ENCODE measurements at regions not wholly inside any gene's neighbourhood (a gene's known extent, or its start where the extent isn't known, plus 50 kb on each side); places are given as distances from the start of the nearest gene placed in this dataset.

- no peak for DNase-seq
- Histone ChIP-seq H3T11ph (ENCODE audit: low read length) (no peak overlapping the region), H3K9me3 (ENCODE audit: control insufficient read depth, low read depth, low read length) (no peaks in the 10 kb centered on the region), H3K9ac (ENCODE audit: extremely low read depth, insufficient read length, low read length) (no peak overlapping the region), H3K23ac (ENCODE audit: insufficient read length, low read depth, low read length) (no peak overlapping the region), H3K27me3 (ENCODE audit: insufficient read depth, low read length) (no peaks in the 10 kb centered on the region), H3K79me1 (ENCODE audit: insufficient read depth, low read depth, low read length, poor library complexity, severe bottlenecking) (no peaks in the 10 kb centered on the region), H3K27ac (ENCODE audit: insufficient read length, low read depth, low read length) (no peak overlapping the region), H2BK20ac (ENCODE audit: low read depth, low read length, poor library complexity, severe bottlenecking) (no peak overlapping the region), H4K8ac (replicated peaks; ENCODE audit: insufficient read length, low read depth, low read length) (no peak overlapping the region), H2BK120ac (ENCODE audit: low read depth, low read length, poor library complexity, severe bottlenecking) (no peak overlapping the region), H2AFZ (ENCODE audit: low read length) (no peak overlapping the region), H4K5ac (ENCODE audit: insufficient read length, low read depth, low read length) (no peak overlapping the region), H3K56ac (ENCODE audit: insufficient read length, low read depth, low read length) (no peak overlapping the region), H2BK15ac (ENCODE audit: low read depth, low read length) (no peak overlapping the region), H2BK12ac (ENCODE audit: insufficient read length, low read depth, low read length) (no peak overlapping the region), H2AK5ac (ENCODE audit: insufficient read length, low read length) (no peak overlapping the region), H3K4ac (ENCODE audit: low read depth, low read length) (no peak overlapping the region), H4K91ac (ENCODE audit: insufficient read length, low read depth, low read length) (no peak overlapping the region), H3K4me2 (ENCODE audit: insufficient read depth, insufficient read length, low read length) (no peak overlapping the region), H2BK5ac (ENCODE audit: insufficient read length, low read length) (no peak overlapping the region), H3K18ac (ENCODE audit: insufficient read length, low read depth, low read length) (no peak overlapping the region), H3K23me2 (ENCODE audit: insufficient read length, low read depth, low read length, poor library complexity, severe bottlenecking) (no peaks in the 10 kb centered on the region), H3K4me1 (ENCODE audit: insufficient read depth, low read length) (no peaks in the 10 kb centered on the region), H3K79me2 (ENCODE audit: insufficient read depth, low read length) (no peaks in the 10 kb centered on the region), H4K20me1 (ENCODE audit: control insufficient read depth, insufficient read depth, insufficient read length) (no peaks in the 10 kb centered on the region), H3K14ac (ENCODE audit: insufficient read depth, low read length) (no peak overlapping the region)
- no peak for TF ChIP-seq CTCF (conservative IDR thresholded peaks at IDR 0.05)
- no peak overlapping the region for H3K4me3 Mint-ChIP-seq
- no peak overlapping the region for H3K27ac Mint-ChIP-seq
- peaks cover 2% of the 10 kb centered on the region; the same call in 1 of the 2 replicates for H3K27me3 Mint-ChIP-seq (ENCODE audit: low read depth)
- H3K36me3 Mint-ChIP-seq (ENCODE audit: insufficient read depth in 1 of 3, low read depth in 3 of 3): no peaks in the 10 kb centered on the region
- peaks cover 0 to 1% of the 10 kb centered on the region in 2 experiments; a peak in 3 of 5 replicates for H3K9me3 Mint-ChIP-seq
- H3K4me1 Mint-ChIP-seq: no peaks in the 10 kb centered on the region; a peak in 1 of 4 replicates
- WGBS (ENCODE audit: extremely low coverage, insufficient read length, low lambda C conversion rate): no CpG with 5 or more reads among the region's 5 CpGs
Observed at GRCh38 chr1:115199416-115200132, 110.3 kb upstream of the TSPAN2 start.
